ENCODE measurements at regions not wholly inside any gene's neighbourhood (a gene's known extent, or its start where the extent isn't known, plus 50 kb on each side); places are given as distances from the start of the nearest gene placed in this dataset.
"Not testable (repeated sequence)": the region's sequence is repeated elsewhere in the genome, so short reads cannot be mapped to it uniquely, and the experiment has no call there.

- Histone ChIP-seq H3K27me3 (no peaks in the 10 kb centered on the region), H3K27ac (no peak overlapping the region), H3K4me3 (no peak overlapping the region), H3K4me1 (no peaks in the 10 kb centered on the region), H3K9me3 (no peaks in the 10 kb centered on the region), H3K36me3 (no peaks in the 10 kb centered on the region)
- DNase-seq, result no peak
- no peak for ATAC-seq
- intact Hi-C loops (cut with DNase I), result no loop called here
- no peak for TF ChIP-seq CTCF (IDR thresholded peaks at IDR 0.05)
Observed at GRCh38 chr10:2037246-2037645, 299.9 kb upstream of the ADARB2 start.

- Histone ChIP-seq H3K4me1 (no peaks in the 10 kb centered on the region), H3K27ac (no peak overlapping the region), H3K9me3 (no peaks in the 10 kb centered on the region), H3K27me3 (no peaks in the 10 kb centered on the region), H3K36me3 (no peaks in the 10 kb centered on the region), H3K4me3 (no peak overlapping the region)
- no peak for DNase-seq
- TF ChIP-seq CTCF (IDR thresholded peaks at IDR 0.05), result no peak
- intact Hi-C loops (cut with DNase I), result no loop called here
- ATAC-seq, result no peak
Observed at GRCh38 chr10:2036209-2036608, 298.9 kb upstream of the ADARB2 start.

DNA sequence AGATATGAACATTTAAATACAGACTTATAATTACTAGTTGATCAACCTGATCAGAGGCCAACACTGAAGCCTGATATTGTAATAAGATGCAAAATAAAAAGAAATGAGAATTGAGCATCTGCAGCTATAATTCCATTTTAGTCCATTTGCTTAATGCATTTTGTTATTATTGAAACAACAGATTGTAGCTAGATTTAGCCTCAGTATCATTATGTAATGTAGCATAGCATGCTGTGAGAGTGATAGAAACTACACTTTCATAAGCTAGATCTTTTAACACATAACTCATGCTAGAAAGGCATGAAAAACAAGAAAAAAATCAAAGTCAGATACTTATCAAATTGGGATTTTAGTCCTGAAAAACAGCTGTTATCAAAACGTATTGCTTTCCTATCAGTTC, 292.7 kb upstream of the ADARB2 start:
- TF ChIP-seq CTCF (IDR thresholded peaks at IDR 0.05), result no peak
- ATAC-seq, result no peak
- no peaks in the 10 kb centered on the region for H3K4me1 ChIP-seq
- H3K36me3 ChIP-seq, result no peaks in the 10 kb centered on the region
- H3K27ac ChIP-seq, result no peak overlapping the region
- DNase-seq, result no peak
- H3K27me3 ChIP-seq, result no peaks in the 10 kb centered on the region
- intact Hi-C loops (cut with DNase I), result no loop called here
- H3K9me3 ChIP-seq, result no peaks in the 10 kb centered on the region
- H3K4me3 ChIP-seq, result no peak overlapping the region

DNA sequence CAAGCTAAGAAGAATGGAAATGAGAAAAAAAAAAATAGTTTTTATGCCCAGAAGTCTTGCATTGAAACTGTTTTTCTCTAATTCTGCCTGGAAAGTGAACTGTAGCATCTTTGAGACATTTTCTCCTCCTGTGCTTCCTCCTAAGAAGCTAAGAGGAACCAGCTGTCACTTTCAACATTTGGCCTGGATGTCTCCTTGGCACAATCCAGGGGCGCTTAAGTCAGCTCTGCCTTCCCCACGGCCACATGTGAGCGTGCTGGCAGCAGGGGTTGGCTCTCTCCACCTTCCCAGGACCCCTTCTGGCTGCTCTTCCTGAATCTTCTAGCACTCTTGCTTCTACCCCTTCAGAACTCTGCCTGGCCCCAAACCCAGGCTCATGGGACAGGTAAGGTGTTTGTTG, 289.6 kb upstream of the ADARB2 start:
- DNase-seq (no peak), ATAC-seq (no peak)
- H3K27me3 ChIP-seq, result no peaks in the 10 kb centered on the region
- no peaks in the 10 kb centered on the region for H3K4me1 ChIP-seq
- H3K4me3 ChIP-seq, result no peak overlapping the region
- TF ChIP-seq CTCF (IDR thresholded peaks at IDR 0.05), result no peak
- intact Hi-C loops (cut with DNase I), result no loop called here
- no peaks in the 10 kb centered on the region for H3K36me3 ChIP-seq
- H3K9me3 ChIP-seq, result no peaks in the 10 kb centered on the region
- H3K27ac ChIP-seq, result no peak overlapping the region

DNA sequence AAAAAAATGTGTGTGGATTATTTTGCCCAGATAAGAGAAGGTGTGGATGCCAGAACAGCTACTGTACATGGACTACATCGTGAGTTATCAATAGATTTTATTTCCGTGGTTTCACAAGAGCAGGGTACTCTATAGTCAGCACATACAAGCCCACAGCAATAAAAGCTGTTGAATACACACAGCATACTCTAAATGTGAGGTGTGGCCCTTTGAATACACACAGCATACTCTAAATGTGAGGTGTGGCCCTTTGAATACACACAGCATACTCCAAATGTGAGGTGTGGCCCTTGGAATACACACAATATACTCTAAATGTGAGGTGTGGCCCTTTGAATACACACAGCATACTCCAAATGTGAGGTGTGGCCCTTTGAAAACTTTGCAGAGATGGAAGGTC, 287.4 kb upstream of the ADARB2 start:
- H3K36me3 ChIP-seq; H3K9me3 ChIP-seq; intact Hi-C loops (cut with DNase I); ATAC-seq; H3K27ac ChIP-seq; DNase-seq; H3K4me3 ChIP-seq; H3K27me3 ChIP-seq; H3K4me1 ChIP-seq: not testable (repeated sequence)

- DNase-seq (no peak), ATAC-seq (no peak)
- Histone ChIP-seq H3K4me1 (no peaks in the 10 kb centered on the region), H3K4me3 (no peak overlapping the region), H3K27ac (no peak overlapping the region), H3K9me3 (no peaks in the 10 kb centered on the region), H3K27me3 (no peaks in the 10 kb centered on the region), H3K36me3 (no peaks in the 10 kb centered on the region)
- TF ChIP-seq CTCF (IDR thresholded peaks at IDR 0.05), result no peak
- intact Hi-C loops (cut with DNase I), result no loop called here
Observed at GRCh38 chr10:2023687-2024086, 286.4 kb upstream of the ADARB2 start.

All from upper lobe of right lung (tissue), 1 donor.